ENCODE measurements at regions not wholly inside any gene's neighbourhood (a gene's known extent, or its start where the extent isn't known, plus 50 kb on each side); places are given as distances from the start of the nearest gene placed in this dataset.

- TF ChIP-seq CTCF (IDR thresholded peaks at IDR 0.05) (peak; percentile 25; the same call in 2 of the 3 replicates), ATOH8 (CRISPR knock-in tag; IDR thresholded peaks at IDR 0.05; ENCODE audit: low read depth) (no peak), MAFK (IDR thresholded peaks at IDR 0.05; ENCODE audit: partially characterized antibody) (no peak), REST (IDR thresholded peaks at IDR 0.05) (no peak), JUN (IDR thresholded peaks at IDR 0.05) (no peak), ZC3H11A (IDR thresholded peaks at IDR 0.05) (no peak), POLR2AphosphoS2 (conservative IDR thresholded peaks at IDR 0.05; ENCODE audit: low read length) (no peak), TP53 (CRISPR knock-in tag; IDR thresholded peaks at IDR 0.05) (no peak), BHLHE40 (IDR thresholded peaks at IDR 0.05; ENCODE audit: low read depth, low read length) (no peak), EP300 (IDR thresholded peaks at IDR 0.05) (no peak), HMGXB4 (CRISPR knock-in tag; IDR thresholded peaks at IDR 0.05; ENCODE audit: borderline replicate concordance) (no peak)
These were observed 82.9 kb upstream of the FOXP4 start for GRCh38 chr6:41463062-41463930.
